T-helper 17 cell (primary cell): ENCODE measurements at regions not wholly inside any gene's neighbourhood (a gene's known extent, or its start where the extent isn't known, plus 50 kb on each side); places are given as distances from the start of the nearest gene placed in this dataset.
A peak's percentile ranks its signal among the peaks of the same experiment; 100 is the strongest.

Experiments
- ATAC-seq: fragments of 150-1000 bp; cut with Tn5 transposase; 2 replicates; pipeline ENCODE4 v1.10.0; 2021; ENCODE audit warnings: mild to moderate bottlenecking, moderate library complexity
- DNase-seq, 3 donors: peaks; one replicate each; pipeline versions ENCODE4 v3.0.0 to v3.0.0-alpha.2; 2020 to 2021
- H3K9me3 ChIP-seq: one replicate; pipeline ENCODE4 v1.7.0; 2013; ENCODE audit warnings: low read length, mild to moderate bottlenecking; ENCODE audit not compliant: control insufficient read depth, poor library complexity, severe bottlenecking
- H3K27ac Mint-ChIP-seq: one replicate; pipeline ENCODE4 v1.8.0; 2022; ENCODE audit warnings: mild to moderate bottlenecking, moderate library complexity, mixed read lengths
- H3K27me3 Mint-ChIP-seq: one replicate; pipeline ENCODE4 v1.8.0; 2022; ENCODE audit warnings: mixed read lengths
- H3K36me3 Mint-ChIP-seq: one replicate; pipeline ENCODE4 v1.8.0; 2022; ENCODE audit warnings: low read depth, mixed read lengths
- H3K4me1 Mint-ChIP-seq: one replicate; pipeline ENCODE4 v1.8.0; 2022; ENCODE audit warnings: mild to moderate bottlenecking, mixed read lengths
- H3K4me3 Mint-ChIP-seq: one replicate; pipeline ENCODE4 v1.8.0; 2022; ENCODE audit warnings: mild to moderate bottlenecking, moderate library complexity, mixed read lengths

DNA sequence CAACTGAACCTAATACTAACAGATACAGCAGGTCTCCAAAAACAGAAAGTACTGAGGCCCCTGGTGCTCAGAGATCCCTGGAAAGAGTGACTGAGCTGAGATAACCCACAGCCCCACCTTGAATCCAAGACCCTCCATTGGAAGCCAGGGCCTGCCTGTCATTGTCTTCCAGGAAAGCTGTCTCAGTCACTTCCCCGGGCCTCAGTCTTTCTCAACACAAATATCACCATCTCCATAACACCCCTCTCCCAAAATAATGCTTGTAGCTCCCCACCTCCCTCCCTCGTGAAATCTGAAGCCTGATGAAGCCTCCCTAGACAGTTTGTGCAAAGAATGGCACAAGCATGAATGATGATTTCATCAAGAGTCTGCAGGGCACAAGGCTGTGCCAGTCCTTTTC lies 138.2 kb upstream of the LRFN2 start:
- Mint-ChIP-seq H3K27me3 (peaks cover 30% of the 10 kb centered on the region), H3K36me3 (no peaks in the 10 kb centered on the region), H3K27ac (no peak overlapping the region), H3K4me3 (no peak overlapping the region), H3K4me1 (peaks cover 6% of the 10 kb centered on the region)
- no peak for ATAC-seq
- no peaks in the 10 kb centered on the region for H3K9me3 ChIP-seq
- DNase-seq = no peak

DNA sequence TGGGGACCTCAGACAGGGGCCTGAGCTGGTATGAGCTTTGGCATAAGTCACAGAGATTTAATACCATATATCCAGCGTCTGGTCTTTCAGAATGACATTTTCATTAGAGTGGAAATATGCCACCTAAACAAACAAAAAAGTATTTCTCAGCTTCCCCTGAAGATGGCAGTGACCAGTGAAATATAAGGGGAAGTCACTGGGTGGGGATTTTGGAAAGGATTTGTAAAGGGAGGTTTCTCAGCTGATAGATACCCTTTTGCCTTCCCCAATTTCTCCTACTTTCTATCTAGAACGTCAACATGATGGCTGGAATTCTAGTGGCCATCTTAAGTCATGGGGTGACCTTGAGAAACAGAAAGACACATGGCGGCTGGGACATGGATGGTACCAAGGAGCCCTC lies 137.7 kb upstream of the LRFN2 start:
- Mint-ChIP-seq H3K4me3 (no peak overlapping the region), H3K4me1 (peaks cover 7% of the 10 kb centered on the region), H3K36me3 (no peaks in the 10 kb centered on the region), H3K27ac (no peak overlapping the region), H3K27me3 (peaks cover 25% of the 10 kb centered on the region)
- DNase-seq (no peak), ATAC-seq (no peak)
- no peaks in the 10 kb centered on the region for H3K9me3 ChIP-seq

DNA sequence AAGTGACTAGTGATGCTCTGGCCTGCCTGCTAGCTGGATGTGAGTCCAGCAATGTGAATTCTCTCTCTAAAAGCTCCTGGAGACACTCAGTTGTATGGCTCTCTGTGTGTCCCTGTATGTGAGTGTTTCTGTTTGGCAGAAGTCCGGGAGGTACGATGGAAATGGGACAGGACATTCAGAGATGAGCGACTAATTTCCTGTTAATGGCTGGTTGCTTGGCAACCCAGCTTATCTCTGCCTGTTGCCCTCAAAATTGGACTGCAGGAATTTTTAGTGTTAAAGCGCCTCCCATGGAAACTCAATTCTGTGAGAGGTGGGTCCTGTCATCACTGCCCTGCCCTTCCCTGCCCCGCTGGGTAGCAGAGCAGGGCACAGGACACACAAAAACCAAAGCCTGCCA lies 136.8 kb upstream of the LRFN2 start:
- H3K4me1 Mint-ChIP-seq = peaks cover 13% of the 10 kb centered on the region
- peaks cover 18% of the 10 kb centered on the region for H3K27me3 Mint-ChIP-seq
- DNase-seq (no peak), ATAC-seq (no peak)
- no peak overlapping the region for H3K4me3 Mint-ChIP-seq
- no peak overlapping the region for H3K27ac Mint-ChIP-seq
- no peaks in the 10 kb centered on the region for H3K36me3 Mint-ChIP-seq
- no peaks in the 10 kb centered on the region for H3K9me3 ChIP-seq

DNA sequence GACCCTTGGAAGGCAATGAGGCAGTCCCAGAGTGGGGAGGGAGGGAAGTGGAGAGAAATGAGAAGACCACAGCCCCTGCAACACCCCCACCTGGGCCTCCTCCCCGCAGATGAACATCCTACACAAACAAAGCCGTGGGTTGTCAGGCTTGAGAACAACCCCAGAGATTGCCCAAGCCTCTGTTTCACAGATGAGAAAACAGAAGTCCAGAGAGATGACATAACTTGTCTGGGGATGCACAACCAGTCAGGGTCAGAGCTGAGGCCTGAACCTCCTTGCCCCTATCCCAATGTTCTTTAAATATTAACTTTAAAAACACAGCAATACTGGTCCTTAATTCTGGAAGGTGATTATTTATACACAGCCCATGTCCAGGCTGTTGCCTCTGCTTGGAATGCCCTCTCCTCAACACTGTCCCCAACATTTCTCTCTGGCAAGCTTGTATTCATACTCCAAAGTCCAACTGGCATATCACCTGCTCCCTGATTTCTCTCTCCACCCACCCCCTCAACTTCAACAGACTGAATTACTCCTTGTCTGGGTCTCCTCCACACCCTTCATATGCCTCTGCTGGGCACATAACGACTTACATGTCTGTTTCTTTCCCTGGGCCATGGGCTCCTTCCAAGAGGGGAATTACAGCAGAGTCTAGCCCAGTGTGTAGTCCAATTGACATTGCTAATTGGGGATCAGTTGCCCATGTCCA lies 135.5 kb upstream of the LRFN2 start:
- no peak for DNase-seq
- Mint-ChIP-seq H3K4me3 (no peak overlapping the region), H3K4me1 (peaks cover 13% of the 10 kb centered on the region), H3K27ac (no peak overlapping the region), H3K36me3 (no peaks in the 10 kb centered on the region), H3K27me3 (peaks cover 18% of the 10 kb centered on the region)
- ATAC-seq = no peak
- no peaks in the 10 kb centered on the region for H3K9me3 ChIP-seq

DNA sequence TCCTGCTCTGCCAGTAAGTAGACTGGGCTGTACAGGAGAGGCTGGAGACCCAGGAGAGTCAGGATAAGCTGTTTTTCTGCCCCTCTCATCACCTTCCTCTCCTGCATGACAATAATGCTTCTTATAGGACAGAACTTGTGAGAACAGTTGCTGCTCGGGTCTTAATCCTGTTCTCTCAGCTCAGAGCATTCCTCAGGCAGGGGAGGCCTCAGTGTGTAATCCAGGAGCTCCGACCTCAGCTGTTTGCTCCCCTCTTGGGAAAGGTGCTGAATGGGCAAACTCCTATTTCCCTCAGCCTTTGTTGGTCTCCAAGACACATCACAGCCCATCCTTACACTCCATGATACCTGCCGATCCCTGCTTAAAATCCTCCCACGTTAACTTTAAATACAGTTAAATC lies 134.9 kb upstream of the LRFN2 start:
- Mint-ChIP-seq H3K4me1 (peaks cover 13% of the 10 kb centered on the region), H3K4me3 (no peak overlapping the region), H3K27me3 (peaks cover 18% of the 10 kb centered on the region), H3K36me3 (no peaks in the 10 kb centered on the region), H3K27ac (no peak overlapping the region)
- ATAC-seq (no peak), DNase-seq (no peak)
- H3K9me3 ChIP-seq = no peaks in the 10 kb centered on the region

DNA sequence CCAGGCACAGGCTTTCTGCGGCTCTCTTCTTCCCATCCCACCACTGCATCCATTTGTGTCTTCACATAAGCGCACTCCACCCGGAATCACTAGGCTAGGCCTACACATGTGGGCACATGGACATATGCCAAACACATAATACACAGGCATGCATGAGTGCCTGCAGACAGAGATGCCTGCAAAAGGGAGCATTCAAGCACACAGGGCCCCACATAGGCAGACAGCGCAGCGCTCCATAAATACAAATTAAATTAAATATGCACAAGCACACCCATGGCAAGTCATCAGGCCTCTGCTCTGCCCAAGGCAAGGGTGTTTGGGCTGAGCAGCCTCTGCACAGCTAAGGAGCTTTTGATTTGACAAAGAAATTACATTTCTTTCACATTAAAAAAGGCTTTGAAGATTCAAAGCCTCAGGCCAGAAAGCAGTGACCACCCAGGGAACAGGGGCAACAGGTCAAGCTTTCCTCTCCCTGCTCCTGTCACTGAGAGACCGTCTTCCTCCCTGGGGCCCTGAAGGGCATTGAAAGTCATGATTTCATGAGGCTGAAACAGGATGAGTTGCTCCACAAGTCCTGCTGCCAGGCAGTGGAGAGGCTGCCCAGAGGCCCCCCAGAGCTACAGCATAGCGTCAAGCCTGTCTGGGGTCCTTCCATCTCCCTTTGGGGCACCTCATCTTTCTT lies 134.2 kb upstream of the LRFN2 start:
- H3K9me3 ChIP-seq = no peaks in the 10 kb centered on the region
- Mint-ChIP-seq H3K4me3 (no peak overlapping the region), H3K27me3 (peaks cover 14% of the 10 kb centered on the region), H3K4me1 (peaks cover 13% of the 10 kb centered on the region), H3K27ac (no peak overlapping the region), H3K36me3 (no peaks in the 10 kb centered on the region)
- ATAC-seq = no peak
- no peak for DNase-seq

DNA sequence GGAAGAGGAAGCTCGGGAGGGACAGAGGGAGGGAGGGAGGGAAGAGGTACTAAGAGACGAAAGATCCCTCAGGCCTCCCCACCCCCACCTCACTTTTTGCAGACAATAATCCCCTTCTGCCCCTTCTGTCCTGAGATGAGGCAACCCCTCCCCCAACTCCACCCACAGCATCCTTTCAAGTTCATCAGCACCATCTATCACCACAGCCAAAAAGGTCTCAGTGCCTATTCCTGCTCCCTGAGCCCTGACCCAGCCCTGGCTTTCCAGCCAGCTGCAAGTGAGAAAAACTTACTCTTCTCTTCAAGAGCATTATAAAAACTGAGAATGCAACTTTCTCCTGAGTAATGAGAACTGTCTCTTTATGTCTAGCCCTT lies 133.2 kb upstream of the LRFN2 start:
- Mint-ChIP-seq H3K4me1 (peaks cover 15% of the 10 kb centered on the region), H3K27me3 (peaks cover 18% of the 10 kb centered on the region), H3K36me3 (no peaks in the 10 kb centered on the region), H3K27ac (no peak overlapping the region), H3K4me3 (peak overlapping the region; percentile 47)
- H3K9me3 ChIP-seq = no peaks in the 10 kb centered on the region
- DNase-seq (no peak), ATAC-seq (no peak)

DNA sequence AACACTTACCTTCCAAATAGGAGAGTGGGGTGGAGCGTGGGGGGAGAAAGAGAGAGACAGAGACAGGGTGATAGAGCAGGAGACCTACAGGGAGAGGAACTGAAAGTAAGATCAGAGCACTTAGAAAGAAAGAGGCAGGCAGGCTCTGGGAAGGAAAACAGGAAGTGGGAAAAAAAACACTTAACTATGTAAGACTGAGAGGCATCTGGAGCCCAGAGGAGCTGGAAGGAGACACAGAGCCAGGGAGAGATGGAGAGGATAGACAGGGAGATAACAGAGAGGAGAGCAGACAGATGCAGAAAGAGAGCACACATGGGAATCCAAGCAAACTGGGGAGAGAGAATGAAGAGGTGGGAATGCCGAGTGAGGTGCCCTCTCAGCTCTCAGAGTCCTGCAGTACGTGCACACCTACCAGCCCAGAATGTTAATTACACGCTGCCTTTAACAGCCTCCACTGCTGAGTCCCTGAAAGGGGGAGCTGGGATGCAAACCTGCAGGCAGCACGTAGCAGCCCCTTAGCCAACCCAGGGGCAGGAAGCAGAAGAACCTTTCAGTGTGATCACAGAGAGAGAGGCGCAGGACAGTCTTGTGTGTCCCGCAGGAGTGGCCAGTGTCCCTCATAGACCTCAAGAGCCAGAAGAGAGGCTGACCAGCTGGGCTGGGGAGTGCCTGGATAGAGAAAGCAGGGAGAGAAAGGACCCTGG lies 132.7 kb upstream of the LRFN2 start:
- Mint-ChIP-seq H3K4me3 (peak overlapping the region; percentile 47), H3K27me3 (peaks cover 23% of the 10 kb centered on the region), H3K4me1 (peaks cover 15% of the 10 kb centered on the region), H3K36me3 (no peaks in the 10 kb centered on the region), H3K27ac (peak overlapping the region; percentile 67)
- H3K9me3 ChIP-seq = no peaks in the 10 kb centered on the region
- DNase-seq (no peak), ATAC-seq (no peak)

DNA sequence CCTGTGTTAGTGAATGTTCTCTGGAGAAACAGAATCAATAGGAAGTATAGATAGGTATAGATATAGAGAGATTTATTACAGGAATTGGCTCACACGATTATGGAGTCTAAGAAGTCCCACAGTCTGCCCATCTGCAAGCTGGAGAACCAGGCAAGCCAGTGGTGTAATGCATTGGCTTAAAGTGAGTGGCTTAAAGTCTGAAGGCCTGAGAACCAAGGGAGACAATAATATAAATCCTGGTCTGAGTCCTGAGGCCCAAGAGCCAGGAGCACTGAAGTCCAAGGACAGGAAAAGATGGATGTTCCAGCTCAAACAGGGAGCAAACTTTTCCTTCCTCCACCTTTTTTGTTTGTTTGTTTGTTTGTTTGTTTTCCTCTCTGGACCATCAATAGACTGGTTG lies 131.2 kb upstream of the LRFN2 start:
- no peak for DNase-seq
- no peak overlapping the region for H3K27ac Mint-ChIP-seq
- no peaks in the 10 kb centered on the region for H3K36me3 Mint-ChIP-seq
- ATAC-seq = no peak
- H3K27me3 Mint-ChIP-seq = peaks cover 28% of the 10 kb centered on the region
- no peaks in the 10 kb centered on the region for H3K9me3 ChIP-seq
- no peak overlapping the region for H3K4me3 Mint-ChIP-seq
- H3K4me1 Mint-ChIP-seq = peaks cover 12% of the 10 kb centered on the region

DNA sequence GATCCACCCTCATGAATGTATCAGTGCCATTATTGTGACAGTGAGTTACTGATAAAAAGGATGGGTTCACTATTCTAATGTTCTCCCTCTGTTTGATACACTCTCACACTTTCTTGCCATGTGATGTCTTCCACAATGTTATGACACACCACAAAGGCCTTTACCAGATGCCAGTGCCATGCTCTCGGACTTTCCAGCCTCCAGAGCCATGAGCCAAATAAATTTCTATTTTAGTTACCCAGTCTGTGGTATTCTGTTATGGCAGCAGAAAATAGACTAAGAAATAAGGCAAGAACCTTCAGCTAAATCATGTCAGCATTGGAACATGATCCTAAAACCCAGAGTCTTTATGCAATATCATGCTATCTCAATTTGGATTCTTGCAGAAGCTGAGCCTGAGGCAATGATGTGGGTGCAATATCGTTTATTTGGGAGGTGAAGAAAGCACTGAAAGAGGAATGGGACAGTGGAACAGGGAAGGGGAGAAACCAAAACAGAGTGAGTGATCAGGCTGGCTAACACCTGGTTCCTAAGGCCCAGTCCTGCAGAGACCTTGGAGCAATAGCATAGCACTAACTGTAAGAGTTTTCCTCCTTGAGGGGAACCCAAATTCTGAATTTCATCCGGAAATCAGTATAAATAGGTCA lies 130.4 kb upstream of the LRFN2 start:
- Mint-ChIP-seq H3K4me1 (peaks cover 12% of the 10 kb centered on the region), H3K27me3 (peaks cover 29% of the 10 kb centered on the region), H3K36me3 (no peaks in the 10 kb centered on the region), H3K4me3 (no peak overlapping the region), H3K27ac (no peak overlapping the region)
- ATAC-seq (no peak), DNase-seq (no peak)
- no peaks in the 10 kb centered on the region for H3K9me3 ChIP-seq

DNA sequence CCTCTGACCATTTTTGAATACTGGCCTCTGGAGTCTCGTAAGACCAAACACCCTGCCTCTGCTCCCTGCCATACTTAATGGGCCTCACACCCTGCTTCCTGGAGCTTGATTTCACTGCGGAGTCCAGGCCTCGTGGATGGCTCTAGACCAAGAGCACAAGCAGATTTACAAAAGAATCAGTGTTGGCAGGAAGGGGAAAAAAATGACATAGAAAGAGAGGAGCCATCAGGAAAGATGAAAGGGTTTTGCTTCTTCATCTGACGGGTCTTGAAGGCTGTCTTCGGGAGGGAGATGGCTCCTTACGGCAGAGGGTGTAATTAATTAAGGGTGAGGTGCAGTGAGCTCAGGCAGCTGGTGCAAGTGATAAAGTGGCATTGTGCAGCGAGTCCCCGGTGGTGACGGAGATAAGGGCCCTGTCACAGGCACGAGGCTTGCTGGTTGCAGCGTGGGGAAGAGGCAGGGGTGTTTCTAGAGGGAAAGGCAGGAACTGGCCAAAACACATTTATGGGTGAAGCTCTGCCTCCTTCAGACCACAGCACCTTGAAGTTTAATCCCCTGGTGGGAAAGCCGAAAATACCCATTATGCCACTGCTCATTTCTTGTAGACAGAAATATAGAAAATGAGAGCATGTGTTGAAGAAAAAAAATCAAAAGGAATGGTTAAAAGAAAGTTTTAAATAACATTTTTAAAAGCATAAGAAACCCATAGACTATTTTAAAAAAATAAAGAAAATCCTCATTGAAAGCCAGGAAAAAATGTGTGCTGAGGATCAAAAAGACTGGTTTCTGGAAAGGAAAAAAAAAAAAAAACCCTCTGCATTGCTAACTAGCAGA lies 128.6 kb upstream of the LRFN2 start:
- DNase-seq (no peak), ATAC-seq (no peak)
- Mint-ChIP-seq H3K36me3 (no peaks in the 10 kb centered on the region), H3K27me3 (peaks cover 38% of the 10 kb centered on the region), H3K27ac (no peak overlapping the region), H3K4me3 (no peak overlapping the region), H3K4me1 (peaks cover 12% of the 10 kb centered on the region)
- H3K9me3 ChIP-seq = no peaks in the 10 kb centered on the region

DNA sequence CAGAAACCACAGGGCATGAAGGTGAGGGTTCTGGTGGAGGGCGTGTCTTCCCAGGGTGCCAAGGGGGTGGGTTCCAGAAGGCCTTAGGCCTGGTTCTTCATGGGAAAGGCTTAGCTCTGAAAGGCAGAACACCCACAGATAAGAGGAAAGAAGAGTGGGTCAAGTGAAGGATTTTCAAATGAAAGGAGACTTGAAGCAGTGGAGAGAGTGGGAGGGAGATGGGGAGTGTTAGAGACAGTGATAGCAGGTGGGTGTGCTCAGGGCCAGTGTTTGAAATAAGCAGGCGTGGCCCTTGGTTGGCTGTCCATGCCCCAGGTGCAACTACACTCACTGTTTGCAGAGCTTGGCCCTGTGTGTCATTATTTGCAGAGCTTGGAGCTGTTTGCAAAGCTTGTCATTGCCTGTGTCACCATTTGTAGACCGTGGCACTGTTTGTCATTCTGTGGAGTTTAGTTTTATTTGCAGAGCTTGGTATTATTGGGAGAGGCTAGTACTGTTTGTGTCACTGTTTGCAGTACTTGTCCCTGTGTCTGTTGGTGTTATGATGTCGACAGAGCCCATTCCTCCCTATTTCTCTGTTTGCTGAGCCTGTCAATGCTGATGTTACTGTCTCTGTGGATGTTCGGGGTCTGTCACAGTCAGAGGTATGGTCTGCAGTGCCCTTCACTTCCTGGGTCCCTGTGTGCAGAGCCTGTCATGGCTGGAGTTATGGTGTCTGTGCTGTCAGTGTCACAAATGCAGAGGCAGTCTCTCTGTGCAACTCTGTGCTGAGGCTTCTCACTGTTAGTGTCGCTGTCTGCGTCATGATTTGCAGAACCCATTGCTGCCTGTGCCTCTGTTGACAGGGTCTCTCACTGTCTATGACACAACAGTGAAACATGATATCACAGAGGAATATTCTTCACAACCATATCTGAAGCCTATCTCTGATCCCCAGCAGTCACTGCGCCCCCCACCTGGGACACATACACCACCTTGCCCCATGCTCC lies 127.7 kb upstream of the LRFN2 start:
- Mint-ChIP-seq H3K4me1 (peaks cover 8% of the 10 kb centered on the region), H3K27me3 (peaks cover 38% of the 10 kb centered on the region), H3K36me3 (no peaks in the 10 kb centered on the region), H3K27ac (no peak overlapping the region), H3K4me3 (no peak overlapping the region)
- no peaks in the 10 kb centered on the region for H3K9me3 ChIP-seq
- no peak for ATAC-seq
- no peak for DNase-seq
